ENCODE measurements at regions not wholly inside any gene's neighbourhood (a gene's known extent, or its start where the extent isn't known, plus 50 kb on each side); places are given as distances from the start of the nearest gene placed in this dataset.
"Not testable (repeated sequence)": the region's sequence is repeated elsewhere in the genome, so short reads cannot be mapped to it uniquely, and the experiment has no call there.

GRCh38 chr7:49093218-49093617, 168.9 kb downstream of the CDC14C start:
- H3K4me1 Mint-ChIP-seq, result no peaks in the 10 kb centered on the region
- TF ChIP-seq CTCF (IDR thresholded peaks at IDR 0.05; ENCODE audit: unreplicated experiment in 3 of 3), result no peak
- H3K36me3 Mint-ChIP-seq (ENCODE audit: low read depth), result no peaks in the 10 kb centered on the region
- no peak overlapping the region for H3K4me3 Mint-ChIP-seq
- H3K9me3 Mint-ChIP-seq, result no peaks in the 10 kb centered on the region
- no peak overlapping the region for H3K27ac Mint-ChIP-seq
- H3K27me3 Mint-ChIP-seq (ENCODE audit: low read depth), result no peaks in the 10 kb centered on the region

- Mint-ChIP-seq H3K27ac (no peak overlapping the region), H3K4me3 (no peak overlapping the region), H3K27me3 (ENCODE audit: low read depth) (no peaks in the 10 kb centered on the region), H3K4me1 (no peaks in the 10 kb centered on the region), H3K36me3 (ENCODE audit: low read depth) (no peaks in the 10 kb centered on the region), H3K9me3 (no peaks in the 10 kb centered on the region)
- TF ChIP-seq CTCF (IDR thresholded peaks at IDR 0.05; ENCODE audit: unreplicated experiment in 3 of 3), result no peak
These were observed 170.5 kb downstream of the CDC14C start for GRCh38 chr7:49094866-49095265.

GRCh38 chr7:49099587-49100326, 175.4 kb downstream of the CDC14C start:
- no peak overlapping the region for H3K27ac Mint-ChIP-seq
- TF ChIP-seq CTCF (IDR thresholded peaks at IDR 0.05; ENCODE audit: unreplicated experiment in 3 of 3), result peak in 1 of 3 experiments; percentile 46

GRCh38 chr7:49100908-49101740, 176.8 kb downstream of the CDC14C start:
- not testable (repeated sequence) for H3K4me3 Mint-ChIP-seq; H3K27ac Mint-ChIP-seq; H3K9me3 Mint-ChIP-seq; H3K4me1 Mint-ChIP-seq; H3K27me3 Mint-ChIP-seq (ENCODE audit: low read depth); H3K36me3 Mint-ChIP-seq (ENCODE audit: low read depth)

More at GRCh38 chr7:49099587-49100326, 175.4 kb downstream of the CDC14C start:
- H3K36me3 Mint-ChIP-seq (ENCODE audit: low read depth), result no peaks in the 10 kb centered on the region
- no peaks in the 10 kb centered on the region for H3K9me3 Mint-ChIP-seq
- no peak overlapping the region for H3K4me3 Mint-ChIP-seq
- no peaks in the 10 kb centered on the region for H3K4me1 Mint-ChIP-seq
- H3K27me3 Mint-ChIP-seq (ENCODE audit: low read depth), result no peaks in the 10 kb centered on the region

GRCh38 chr7:49102411-49102810, 178.1 kb downstream of the CDC14C start:
- no peaks in the 10 kb centered on the region for H3K36me3 Mint-ChIP-seq (ENCODE audit: low read depth)
- H3K27ac Mint-ChIP-seq, result no peak overlapping the region
- no peaks in the 10 kb centered on the region for H3K27me3 Mint-ChIP-seq (ENCODE audit: low read depth)
- no peaks in the 10 kb centered on the region for H3K4me1 Mint-ChIP-seq
- H3K9me3 Mint-ChIP-seq, result peaks cover 6% of the 10 kb centered on the region
- no peak overlapping the region for H3K4me3 Mint-ChIP-seq
- no peak for TF ChIP-seq CTCF (IDR thresholded peaks at IDR 0.05; ENCODE audit: unreplicated experiment in 3 of 3)

GRCh38 chr7:49111706-49112105, 187.4 kb downstream of the CDC14C start:
- Mint-ChIP-seq H3K36me3 (ENCODE audit: low read depth) (no peaks in the 10 kb centered on the region), H3K27me3 (ENCODE audit: low read depth) (no peaks in the 10 kb centered on the region), H3K4me1 (no peaks in the 10 kb centered on the region), H3K4me3 (no peak overlapping the region), H3K27ac (no peak overlapping the region), H3K9me3 (peaks cover 12% of the 10 kb centered on the region)
- TF ChIP-seq CTCF (IDR thresholded peaks at IDR 0.05; ENCODE audit: unreplicated experiment in 3 of 3), result no peak

All from nephron (organoid).